Motor neuron (in vitro differentiated cells): ENCODE measurements at regions not wholly inside any gene's neighbourhood (a gene's known extent, or its start where the extent isn't known, plus 50 kb on each side); places are given as distances from the start of the nearest gene placed in this dataset.

Experiments used
- ATAC-seq, 8 experiments: fragments of 200-7000 bp; cut with Tn5 transposase; replicated peaks in 6 of 8; 2 replicates each; pipeline ENCODE4 v1.8.0; 2021; ENCODE audit warnings: mild to moderate bottlenecking in 8 of 8, moderate library complexity in 8 of 8
- H3K27ac ChIP-seq, 2 donors: fragments of 250-450 bp; sonication (Bioruptor Pico); 2 replicates each; pipeline ENCODE4 v1.9.0; 2021; ENCODE audit warnings: antibody characterized with exemption in 2 of 2, mild to moderate bottlenecking in 2 of 2, moderate library complexity in 1 of 2
- H3K4me1 ChIP-seq, 2 donors: fragments of 250-450 bp; sonication (Bioruptor Pico); replicated peaks in 1 of 2; 2 replicates each; pipeline ENCODE4 v1.6.1; 2021; ENCODE audit warnings: antibody characterized with exemption in 2 of 2, mild to moderate bottlenecking in 2 of 2, moderate library complexity in 1 of 2
- H3K4me3 ChIP-seq, 5 donors: fragments of 250-450 bp; sonication (Bioruptor Pico); 2 replicates each; pipeline ENCODE4 v1.9.0; 2021; ENCODE audit warnings: antibody characterized with exemption in 5 of 5, mild to moderate bottlenecking in 5 of 5, moderate library complexity in 4 of 5
- WGBS, 10 experiments: fragments of 450-650 bp; shearing (Covaris generic); methylation state at CpG; one replicate each; pipeline ENCODE4 v1.0.0; 2022; 5-methylcytosine and 5-hydroxymethylcytosine counted together
- in situ Hi-C, 9 experiments: fragments of 400-800 bp; cut with MboI; loops; one replicate each; pipeline ENCODE4 v1.15.0; 2021; ENCODE audit warnings: low sequenced_read_pairs in 9 of 9, low pct_unique_long_range_greater_than_20kb in 2 of 9; ENCODE audit not compliant: unreplicated experiment in 9 of 9

- H3K4me3 ChIP-seq, result no peak overlapping the region
- ATAC-seq, result no peak
- H3K4me1 ChIP-seq, result no peaks in the 10 kb centered on the region
- 22 to 100% (median 73%) methylated on average over 1 to 3 of the region's 3 CpGs; no CpG with 5 or more reads in 5 of the 10 experiments for WGBS, 10 experiments
- in situ Hi-C loops, result no loop called here
- H3K27ac ChIP-seq, result no peak overlapping the region
These were observed 301.4 kb downstream of the GALR1 start for GRCh38 chr18:77551055-77551454.

DNA sequence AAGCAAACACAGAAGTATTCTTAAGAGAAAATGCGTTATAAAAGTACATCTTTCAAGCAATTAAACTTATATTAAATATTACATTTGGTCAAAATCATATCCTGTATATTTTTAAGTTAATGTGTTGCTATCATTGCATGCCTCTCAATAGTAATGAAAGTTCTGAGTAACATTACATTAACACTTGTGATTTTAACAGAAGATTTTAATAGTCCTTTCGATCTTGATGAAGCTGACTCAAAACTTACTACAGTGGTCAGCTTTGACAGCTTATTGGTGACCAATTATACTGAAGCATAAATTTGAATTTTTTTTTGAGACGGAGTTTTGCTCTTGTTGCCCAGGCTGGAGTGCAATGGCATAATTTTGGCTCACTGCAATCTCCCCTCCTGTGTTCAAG, 303.3 kb downstream of the GALR1 start:
- H3K27ac ChIP-seq, result no peak overlapping the region
- H3K4me3 ChIP-seq, result no peak overlapping the region
- WGBS, 10 experiments, result 0 to 100% (median 65%) methylated on average over 1 to 3 of the region's 3 CpGs
- in situ Hi-C loops, result no loop called here
- H3K4me1 ChIP-seq, result no peaks in the 10 kb centered on the region
- ATAC-seq, result no peak

- no peak for ATAC-seq
- no peak overlapping the region for H3K27ac ChIP-seq
- 33 to 90% (median 63%) methylated on average over 2 to 5 of the region's 5 CpGs; no CpG with 5 or more reads in 3 of the 10 experiments for WGBS, 10 experiments
- H3K4me1 ChIP-seq, result no peaks in the 10 kb centered on the region
- H3K4me3 ChIP-seq, result no peak overlapping the region
- in situ Hi-C loops, result no loop called here
These were observed 304.4 kb downstream of the GALR1 start for GRCh38 chr18:77554061-77554460.

DNA sequence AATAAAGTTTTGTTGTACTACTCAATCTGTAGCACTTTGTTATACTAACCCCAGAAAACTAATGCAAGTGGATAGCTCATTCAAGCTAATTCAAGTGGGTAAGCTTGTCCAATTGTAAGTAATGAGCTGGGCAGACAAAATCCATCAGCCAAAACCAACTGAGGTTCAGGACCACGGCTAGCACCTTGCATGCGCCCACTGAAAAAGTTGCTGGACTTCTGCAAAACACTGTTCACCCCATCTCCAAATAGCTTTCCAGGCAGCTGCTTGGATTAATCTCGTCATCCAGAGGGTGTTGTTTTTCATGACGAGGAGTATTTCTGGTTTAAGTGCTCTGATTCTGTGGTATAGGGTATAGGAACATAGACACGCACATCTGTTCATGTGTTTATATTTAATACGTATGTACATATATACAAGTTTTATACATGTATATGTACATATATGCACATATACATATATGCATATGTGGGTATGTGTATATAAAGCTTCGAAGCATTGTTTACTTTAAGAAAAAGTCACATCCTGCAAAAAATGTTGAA, 307.5 kb downstream of the GALR1 start:
- in situ Hi-C loops, result no loop called here
- H3K4me3 ChIP-seq, result no peak overlapping the region
- peaks cover 5% of the 10 kb centered on the region in 2 donors for H3K4me1 ChIP-seq
- no peak overlapping the region for H3K27ac ChIP-seq
- peak in 3 of 8 experiments; percentile 36 to 93 (median 42) for ATAC-seq
- WGBS, 10 experiments, result 4 to 94% (median 69%) methylated on average over 2 to 7 of the region's 7 CpGs; no CpG with 5 or more reads in 1 of the 10 experiments

DNA sequence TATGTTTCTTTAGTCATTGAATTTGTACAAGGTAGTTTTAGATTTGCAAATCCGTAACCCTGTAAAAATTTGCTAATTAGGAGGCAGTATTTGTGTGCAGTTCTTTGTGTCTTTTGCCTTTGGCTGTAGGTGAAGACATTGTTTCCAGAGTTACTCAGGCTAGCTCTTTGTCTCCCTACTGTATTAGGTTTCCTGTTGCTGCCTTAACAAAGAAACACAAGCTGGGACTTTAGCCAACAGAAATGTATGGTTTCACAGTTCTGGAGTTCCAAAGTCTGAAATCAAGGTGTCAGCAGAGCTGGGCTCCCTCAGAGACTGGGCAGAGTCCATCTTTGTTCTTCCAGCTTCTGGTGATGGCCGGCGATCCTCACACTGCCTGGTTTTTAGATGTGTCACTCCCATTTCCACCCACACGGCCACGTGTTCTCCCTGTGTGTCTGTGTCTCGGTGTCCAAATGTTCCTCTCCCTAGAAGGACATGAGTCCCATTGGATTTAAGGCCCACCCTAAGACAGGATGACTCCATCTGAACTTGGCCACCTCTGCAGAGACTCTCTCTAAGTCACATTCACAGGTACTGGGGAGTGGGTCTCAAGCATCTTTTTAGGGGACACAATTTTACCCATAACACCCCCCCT, 309.7 kb downstream of the GALR1 start:
- WGBS, 10 experiments, result 5 to 100% (median 62%) methylated on average over 1 to 4 of the region's 6 CpGs; no CpG with 5 or more reads in 2 of the 10 experiments
- Histone ChIP-seq H3K27ac (no peak overlapping the region), H3K4me3 (no peak overlapping the region), H3K4me1 (peaks cover 5% of the 10 kb centered on the region in 2 donors)
- in situ Hi-C loops, result no loop called here
- no peak for ATAC-seq

DNA sequence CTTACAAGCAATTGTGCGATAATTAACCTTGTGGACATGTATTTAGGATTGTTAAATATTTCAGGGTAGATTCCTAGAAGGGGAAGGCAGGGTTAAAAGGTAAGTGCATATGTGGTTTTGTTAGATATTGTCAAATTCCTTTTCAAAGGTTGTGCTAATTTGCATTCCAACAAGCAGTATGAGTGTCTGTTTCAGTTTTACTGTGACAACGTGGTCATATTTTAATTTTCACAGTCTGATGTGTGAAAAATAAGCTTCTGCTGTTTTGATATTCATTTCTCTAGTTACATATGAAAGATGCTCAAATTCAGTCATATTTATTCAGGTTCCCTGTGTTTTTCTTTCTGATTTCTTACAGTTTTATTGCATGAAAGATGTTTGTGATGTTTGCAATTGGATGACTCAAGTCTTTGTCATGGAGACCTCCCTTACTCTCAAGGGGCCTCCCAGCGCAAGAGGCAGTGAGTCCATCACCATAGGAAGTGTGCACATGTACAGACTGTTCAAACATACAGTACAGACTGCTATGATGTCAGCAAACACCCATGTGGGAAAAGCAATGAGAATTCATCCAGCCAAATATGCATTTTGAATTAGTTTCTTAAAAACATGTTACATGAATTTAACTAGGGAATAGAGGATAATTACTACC, 310.8 kb downstream of the GALR1 start:
- ATAC-seq, result peak; percentile 77 to 100 (median 93)
- Histone ChIP-seq H3K4me1 (peaks cover 5% of the 10 kb centered on the region in 2 donors), H3K27ac (no peak overlapping the region), H3K4me3 (no peak overlapping the region)
- 10 to 83% (median 43%) methylated on average over 1 to 3 of the region's 3 CpGs; no CpG with 5 or more reads in 1 of the 10 experiments for WGBS, 10 experiments
- in situ Hi-C loops, result no loop called here

- Histone ChIP-seq H3K27ac (no peak overlapping the region), H3K4me3 (no peak overlapping the region), H3K4me1 (peaks cover 0 to 2% of the 10 kb centered on the region in 2 donors)
- ATAC-seq, result no peak
- in situ Hi-C loops, result no loop called here
- 9 to 100% (median 95%) methylated on average over 1 to 8 of the region's 10 CpGs; no CpG with 5 or more reads in 3 of the 10 experiments for WGBS, 10 experiments
These were observed 317.0 kb downstream of the GALR1 start for GRCh38 chr18:77566604-77567003.

- Histone ChIP-seq H3K4me1 (peaks cover 0 to 2% of the 10 kb centered on the region in 2 donors), H3K4me3 (no peak overlapping the region), H3K27ac (no peak overlapping the region)
- 4 to 100% (median 63%) methylated on average over 1 to 7 of the region's 8 CpGs for WGBS, 10 experiments
- in situ Hi-C loops, result no loop called here
- ATAC-seq, result peak in 6 of 8 experiments; percentile 57 to 94 (median 80)
These were observed 317.6 kb downstream of the GALR1 start for GRCh38 chr18:77567205-77567604.

- in situ Hi-C loops, result no loop called here
- no peak for ATAC-seq
- Histone ChIP-seq H3K4me1 (peaks cover 2 to 9% of the 10 kb centered on the region in 2 donors), H3K27ac (no peak overlapping the region), H3K4me3 (no peak overlapping the region)
- 62 to 100% (median 80%) methylated on average over 1 to 5 of the region's 8 CpGs; no CpG with 5 or more reads in 4 of the 10 experiments for WGBS, 10 experiments
These were observed 322.1 kb downstream of the GALR1 start for GRCh38 chr18:77571743-77572142.

- H3K4me3 ChIP-seq, result no peak overlapping the region
- no peak for ATAC-seq
- peaks cover 1 to 9% of the 10 kb centered on the region in 2 donors for H3K4me1 ChIP-seq
- H3K27ac ChIP-seq, result no peak overlapping the region
- in situ Hi-C loops, result no loop called here
- WGBS, 10 experiments, result 60 to 100% (median 90%) methylated on average over 1 to 8 of the region's 9 CpGs; no CpG with 5 or more reads in 4 of the 10 experiments
These were observed 322.9 kb downstream of the GALR1 start for GRCh38 chr18:77572537-77572936.

- WGBS, 10 experiments, result 32 to 100% (median 90%) methylated on average over 1 to 3 of the region's 3 CpGs; no CpG with 5 or more reads in 2 of the 10 experiments
- no peak for ATAC-seq
- H3K4me3 ChIP-seq, result no peak overlapping the region
- no peak overlapping the region for H3K27ac ChIP-seq
- in situ Hi-C loops, result no loop called here
- peaks cover 0 to 9% of the 10 kb centered on the region in 2 donors for H3K4me1 ChIP-seq
These were observed 323.9 kb downstream of the GALR1 start for GRCh38 chr18:77573571-77573970.

DNA sequence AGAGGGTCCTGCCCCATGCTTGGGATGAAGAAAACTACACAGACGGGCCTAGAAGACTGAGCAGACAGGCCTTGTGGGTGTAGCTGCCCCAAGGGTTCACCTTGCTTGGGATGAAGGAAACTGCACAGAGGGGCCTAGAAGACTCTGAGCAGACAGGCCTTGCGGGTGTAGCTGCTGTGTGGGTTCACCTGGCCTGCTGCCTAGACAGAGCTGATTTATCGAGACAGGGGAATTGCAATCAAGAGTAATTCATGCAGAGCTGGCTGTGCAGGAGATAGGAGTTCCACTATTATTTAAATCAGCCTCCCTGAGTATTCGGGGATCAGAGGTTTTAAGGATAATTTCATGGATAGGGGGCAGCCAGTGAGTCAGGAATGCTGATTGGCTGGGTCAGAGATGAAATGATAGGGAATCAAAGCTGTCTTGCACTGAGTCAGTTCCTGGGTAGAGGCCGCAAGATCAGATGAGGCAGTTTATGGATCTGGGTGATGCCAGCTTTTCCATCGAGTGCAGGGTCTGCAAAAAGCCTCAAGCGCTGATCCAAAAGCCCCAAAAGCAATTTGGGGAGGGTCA, 341.4 kb downstream of the GALR1 start:
- in situ Hi-C loops, result no loop called here
- WGBS, 10 experiments, result 0 to 79% (median 70%) methylated on average over 2 to 7 of the region's 7 CpGs; no CpG with 5 or more reads in 2 of the 10 experiments
- no peak overlapping the region for H3K27ac ChIP-seq
- peaks cover 0 to 6% of the 10 kb centered on the region in 2 donors for H3K4me1 ChIP-seq
- peak in 2 of 8 experiments; percentile 18 to 39 for ATAC-seq
- no peak overlapping the region for H3K4me3 ChIP-seq

DNA sequence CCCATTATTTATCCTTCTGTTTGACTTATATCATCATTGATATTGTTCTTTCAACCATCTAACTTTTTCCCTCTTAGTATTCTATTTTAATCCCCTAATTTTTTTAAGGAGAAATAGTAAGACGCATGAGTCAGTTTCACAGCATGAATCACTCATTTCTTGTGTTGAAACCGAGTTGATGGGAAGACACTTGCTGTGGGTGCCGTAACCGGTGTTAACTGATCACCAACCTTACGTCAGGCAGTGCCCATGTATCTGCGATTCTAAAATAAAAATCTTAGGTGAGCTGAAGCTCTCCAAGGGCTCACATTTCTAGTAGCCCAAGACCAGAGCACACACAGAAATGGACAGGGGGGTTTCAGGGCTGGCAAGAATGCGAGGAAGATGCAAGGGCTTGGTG, 348.1 kb downstream of the GALR1 start:
- H3K27ac ChIP-seq, result no peak overlapping the region
- no peak overlapping the region for H3K4me3 ChIP-seq
- H3K4me1 ChIP-seq, result no peaks in the 10 kb centered on the region
- no peak for ATAC-seq
- WGBS, 10 experiments, result 38 to 95% (median 63%) methylated on average over 2 to 7 of the region's 7 CpGs
- in situ Hi-C loops, result no loop called here
